ENCODE measurements at regions not wholly inside any gene's neighbourhood (a gene's known extent, or its start where the extent isn't known, plus 50 kb on each side); places are given as distances from the start of the nearest gene placed in this dataset.

GRCh38 chr4:184529283-184529682 lies 54.9 kb upstream of the IRF2 start:
- TF ChIP-seq CTCF (IDR thresholded peaks at IDR 0.05; ENCODE audit: extremely low read depth, missing control alignments) = no peak
- DNase-seq (ENCODE audit: low spot score) = no peak

GRCh38 chr4:184528713-184529112 lies 54.4 kb upstream of the IRF2 start:
- no peak for TF ChIP-seq CTCF (IDR thresholded peaks at IDR 0.05; ENCODE audit: extremely low read depth, missing control alignments)
- no peak for DNase-seq (ENCODE audit: low spot score)

- no peak for TF ChIP-seq CTCF (IDR thresholded peaks at IDR 0.05; ENCODE audit: extremely low read depth, missing control alignments)
- DNase-seq (ENCODE audit: low spot score) = no peak
These were observed 53.7 kb upstream of the IRF2 start for GRCh38 chr4:184528051-184528450.

GRCh38 chr4:184526228-184526627 lies 51.9 kb upstream of the IRF2 start:
- no peak for DNase-seq (ENCODE audit: low spot score)
- TF ChIP-seq CTCF (IDR thresholded peaks at IDR 0.05; ENCODE audit: extremely low read depth, missing control alignments) = no peak
